IMR-90 (cell line): ENCODE measurements at regions not wholly inside any gene's neighbourhood (a gene's known extent, or its start where the extent isn't known, plus 50 kb on each side); places are given as distances from the start of the nearest gene placed in this dataset.

ENCODE experiments used
- BHLHE40 ChIP-seq: fragments of 150-350 bp; IDR thresholded peaks from 2 replicates; pipeline ENCODE4 v1.6.1; 2016; ENCODE audit warnings: mild to moderate bottlenecking, low read depth, low read length
- CEBPB ChIP-seq: IDR thresholded peaks from 2 replicates; pipeline ENCODE4 v1.6.1; 2012; ENCODE audit warnings: low read depth, low read length, improper control_type of control experiment
- MAFK ChIP-seq: IDR thresholded peaks from 2 replicates; pipeline ENCODE4 v1.6.1; 2012; ENCODE audit warnings: low read depth, low read length, improper control_type of control experiment
- MAZ ChIP-seq: IDR thresholded peaks from 2 replicates; pipeline ENCODE4 v1.6.1; 2012; ENCODE audit warnings: low read depth, mild to moderate bottlenecking, low read length, improper control_type of control experiment, moderate library complexity, borderline replicate concordance
- POLR2A ChIP-seq: IDR thresholded peaks from 2 replicates; pipeline ENCODE4 v1.6.1; 2012; ENCODE audit warnings: mild to moderate bottlenecking, low read depth, low read length
- RAD21 ChIP-seq: IDR thresholded peaks from 2 replicates; pipeline ENCODE4 v1.6.1; 2012; ENCODE audit warnings: low read length, improper control_type of control experiment
- RFX5 ChIP-seq: IDR thresholded peaks from 2 replicates; pipeline ENCODE4 v1.8.0; 2012; ENCODE audit warnings: low read depth, mild to moderate bottlenecking, low read length, moderate library complexity
- SMC3 ChIP-seq: fragments of 150-350 bp; IDR thresholded peaks from 2 replicates; pipeline ENCODE4 v1.6.1; 2016; ENCODE audit warnings: low read depth, mild to moderate bottlenecking, antibody characterized with exemption, low read length, moderate library complexity
- TF ChIP-seq, protein P1 (sequence below): conservative IDR thresholded peaks from 2 replicates; pipeline ENCODE4 v1.5.1; 2012; ENCODE audit warnings: mild to moderate bottlenecking, low read depth, low read length, improper control_type of control experiment
- TF ChIP-seq, protein P2 (sequence below): fragments of 150-350 bp; IDR thresholded peaks from 2 replicates; pipeline ENCODE4 v1.6.1; 2017; ENCODE audit warnings: mild to moderate bottlenecking, antibody characterized with exemption, low read length, low read depth

GRCh38 chr9:89721971-89722530 is 117.2 kb downstream of the GADD45G start:
- TF ChIP-seq RFX5 (no peak), RAD21 (no peak), CEBPB (no peak), SMC3 (no peak), POLR2A (no peak), MAFK (no peak), BHLHE40 (no peak), MAZ (no peak)
- TF ChIP-seq, protein P1, sequence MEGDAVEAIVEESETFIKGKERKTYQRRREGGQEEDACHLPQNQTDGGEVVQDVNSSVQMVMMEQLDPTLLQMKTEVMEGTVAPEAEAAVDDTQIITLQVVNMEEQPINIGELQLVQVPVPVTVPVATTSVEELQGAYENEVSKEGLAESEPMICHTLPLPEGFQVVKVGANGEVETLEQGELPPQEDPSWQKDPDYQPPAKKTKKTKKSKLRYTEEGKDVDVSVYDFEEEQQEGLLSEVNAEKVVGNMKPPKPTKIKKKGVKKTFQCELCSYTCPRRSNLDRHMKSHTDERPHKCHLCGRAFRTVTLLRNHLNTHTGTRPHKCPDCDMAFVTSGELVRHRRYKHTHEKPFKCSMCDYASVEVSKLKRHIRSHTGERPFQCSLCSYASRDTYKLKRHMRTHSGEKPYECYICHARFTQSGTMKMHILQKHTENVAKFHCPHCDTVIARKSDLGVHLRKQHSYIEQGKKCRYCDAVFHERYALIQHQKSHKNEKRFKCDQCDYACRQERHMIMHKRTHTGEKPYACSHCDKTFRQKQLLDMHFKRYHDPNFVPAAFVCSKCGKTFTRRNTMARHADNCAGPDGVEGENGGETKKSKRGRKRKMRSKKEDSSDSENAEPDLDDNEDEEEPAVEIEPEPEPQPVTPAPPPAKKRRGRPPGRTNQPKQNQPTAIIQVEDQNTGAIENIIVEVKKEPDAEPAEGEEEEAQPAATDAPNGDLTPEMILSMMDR: no peak
- TF ChIP-seq, protein P2, sequence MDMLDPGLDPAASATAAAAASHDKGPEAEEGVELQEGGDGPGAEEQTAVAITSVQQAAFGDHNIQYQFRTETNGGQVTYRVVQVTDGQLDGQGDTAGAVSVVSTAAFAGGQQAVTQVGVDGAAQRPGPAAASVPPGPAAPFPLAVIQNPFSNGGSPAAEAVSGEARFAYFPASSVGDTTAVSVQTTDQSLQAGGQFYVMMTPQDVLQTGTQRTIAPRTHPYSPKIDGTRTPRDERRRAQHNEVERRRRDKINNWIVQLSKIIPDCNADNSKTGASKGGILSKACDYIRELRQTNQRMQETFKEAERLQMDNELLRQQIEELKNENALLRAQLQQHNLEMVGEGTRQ: no peak
